PC-3 (cell line): ENCODE measurements at regions not wholly inside any gene's neighbourhood (a gene's known extent, or its start where the extent isn't known, plus 50 kb on each side); places are given as distances from the start of the nearest gene placed in this dataset.

Source experiments
- EZH2 ChIP-seq: fragments of 300-600 bp; sonication (generic); IDR thresholded peaks from one replicate; pipeline ENCODE4 v1.6.1; 2017; ENCODE audit warnings: antibody characterized with exemption, mild to moderate bottlenecking, low read length; ENCODE audit not compliant: unreplicated experiment
- TF ChIP-seq, protein P1 (sequence below): fragments of 300-600 bp; sonication (generic); conservative IDR thresholded peaks from 2 replicates; pipeline ENCODE4 v1.5.1; 2017; ENCODE audit warnings: antibody characterized with exemption, low read depth, mild to moderate bottlenecking, low read length

GRCh38 chr5:159465604-159466003 lies 135.3 kb upstream of the IL12B start:
- TF ChIP-seq, protein P1, sequence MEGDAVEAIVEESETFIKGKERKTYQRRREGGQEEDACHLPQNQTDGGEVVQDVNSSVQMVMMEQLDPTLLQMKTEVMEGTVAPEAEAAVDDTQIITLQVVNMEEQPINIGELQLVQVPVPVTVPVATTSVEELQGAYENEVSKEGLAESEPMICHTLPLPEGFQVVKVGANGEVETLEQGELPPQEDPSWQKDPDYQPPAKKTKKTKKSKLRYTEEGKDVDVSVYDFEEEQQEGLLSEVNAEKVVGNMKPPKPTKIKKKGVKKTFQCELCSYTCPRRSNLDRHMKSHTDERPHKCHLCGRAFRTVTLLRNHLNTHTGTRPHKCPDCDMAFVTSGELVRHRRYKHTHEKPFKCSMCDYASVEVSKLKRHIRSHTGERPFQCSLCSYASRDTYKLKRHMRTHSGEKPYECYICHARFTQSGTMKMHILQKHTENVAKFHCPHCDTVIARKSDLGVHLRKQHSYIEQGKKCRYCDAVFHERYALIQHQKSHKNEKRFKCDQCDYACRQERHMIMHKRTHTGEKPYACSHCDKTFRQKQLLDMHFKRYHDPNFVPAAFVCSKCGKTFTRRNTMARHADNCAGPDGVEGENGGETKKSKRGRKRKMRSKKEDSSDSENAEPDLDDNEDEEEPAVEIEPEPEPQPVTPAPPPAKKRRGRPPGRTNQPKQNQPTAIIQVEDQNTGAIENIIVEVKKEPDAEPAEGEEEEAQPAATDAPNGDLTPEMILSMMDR: no peak
- TF ChIP-seq EZH2: no peak
